Iris pigment epithelial cell (primary cell): ENCODE measurements at regions not wholly inside any gene's neighbourhood (a gene's known extent, or its start where the extent isn't known, plus 50 kb on each side); places are given as distances from the start of the nearest gene placed in this dataset.

Experiments
- DNase-seq: peaks from one replicate; pipeline ENCODE4 v3.0.0-alpha.2; 2011; ENCODE audit warnings: low read depth

- DNase-seq: no peak
Measured at GRCh38 chr21:22409571-22409970, 1411.4 kb downstream of the NCAM2 start.

GRCh38 chr21:22416555-22416954 lies 1418.3 kb downstream of the NCAM2 start:
- no peak for DNase-seq

GRCh38 chr21:22421416-22422180 lies 1423.4 kb downstream of the NCAM2 start:
- DNase-seq: no peak

GRCh38 chr21:22438428-22439086 lies 1440.3 kb downstream of the NCAM2 start:
- no peak for DNase-seq

- DNase-seq: no peak
Measured at GRCh38 chr21:22444990-22445389, 1446.8 kb downstream of the NCAM2 start.

GRCh38 chr21:22450507-22450906 lies 1452.3 kb downstream of the NCAM2 start:
- no peak for DNase-seq

GRCh38 chr21:22456241-22456640 lies 1458.0 kb downstream of the NCAM2 start:
- DNase-seq: no peak

- DNase-seq: no peak
Measured at GRCh38 chr21:22468893-22469292, 1470.7 kb downstream of the NCAM2 start.

- no peak for DNase-seq
Measured at GRCh38 chr21:22474403-22474802, 1476.2 kb downstream of the NCAM2 start.

- no peak for DNase-seq
Measured at GRCh38 chr21:22476214-22476613, 1478.0 kb downstream of the NCAM2 start.

- no peak for DNase-seq
Measured at GRCh38 chr21:22476726-22477646, 1478.8 kb downstream of the NCAM2 start.

GRCh38 chr21:22490049-22490448 lies 1491.8 kb downstream of the NCAM2 start:
- no peak for DNase-seq

- no peak for DNase-seq
Measured at GRCh38 chr21:22516230-22516629, 1518.0 kb downstream of the NCAM2 start.

GRCh38 chr21:22535630-22536029 lies 1537.4 kb downstream of the NCAM2 start:
- no peak for DNase-seq

- peak; percentile 42 for DNase-seq
Measured at GRCh38 chr21:22536509-22536908, 1538.3 kb downstream of the NCAM2 start.

- DNase-seq: no peak
Measured at GRCh38 chr21:22544747-22545146, 1546.5 kb downstream of the NCAM2 start.

GRCh38 chr21:22552390-22552789 lies 1554.2 kb downstream of the NCAM2 start:
- no peak for DNase-seq

GRCh38 chr21:22554690-22555316 lies 1556.6 kb downstream of the NCAM2 start:
- DNase-seq: no peak

- DNase-seq: no peak
Measured at GRCh38 chr21:22556829-22557228, 1558.6 kb downstream of the NCAM2 start.

GRCh38 chr21:22561946-22562345 lies 1563.7 kb downstream of the NCAM2 start:
- DNase-seq: no peak

GRCh38 chr21:22573834-22574233 lies 1575.6 kb downstream of the NCAM2 start:
- DNase-seq: no peak

GRCh38 chr21:22575165-22575584 lies 1577.0 kb downstream of the NCAM2 start:
- DNase-seq: peak; percentile 12
